Midbrain (tissue), 1 donor: ENCODE measurements at regions not wholly inside any gene's neighbourhood (a gene's known extent, or its start where the extent isn't known, plus 50 kb on each side); places are given as distances from the start of the nearest gene placed in this dataset.
"Not testable (repeated sequence)": the region's sequence is repeated elsewhere in the genome, so short reads cannot be mapped to it uniquely, and the experiment has no call there.

Source experiments
- DNase-seq: peaks from one replicate; lab custom pipeline; 2025; lab: John Stamatoyannopoulos, UW

- not testable (repeated sequence) for DNase-seq
These were observed 628.9 kb downstream of the ETNK1 start for GRCh38 chr12:23253910-23254309.

- DNase-seq: no peak
These were observed 634.6 kb downstream of the ETNK1 start for GRCh38 chr12:23259558-23259957.

GRCh38 chr12:23262670-23263069, 637.7 kb downstream of the ETNK1 start:
- no peak for DNase-seq

- DNase-seq: no peak
These were observed 652.9 kb downstream of the ETNK1 start for GRCh38 chr12:23277831-23278230.

- DNase-seq: no peak
These were observed 656.3 kb downstream of the ETNK1 start for GRCh38 chr12:23281295-23281694.

GRCh38 chr12:23282701-23283100, 657.7 kb downstream of the ETNK1 start:
- DNase-seq: no peak

- DNase-seq: not testable (repeated sequence)
These were observed 661.0 kb downstream of the ETNK1 start for GRCh38 chr12:23285764-23286530.

GRCh38 chr12:23290627-23291330, 658.7 kb downstream of the SOX5 start:
- DNase-seq: no peak

- no peak for DNase-seq
These were observed 646.2 kb downstream of the SOX5 start for GRCh38 chr12:23303220-23303619.

- DNase-seq: no peak
These were observed 645.6 kb downstream of the SOX5 start for GRCh38 chr12:23303821-23304220.

- no peak for DNase-seq
These were observed 615.5 kb downstream of the SOX5 start for GRCh38 chr12:23333938-23334337.

GRCh38 chr12:23335593-23335992, 613.9 kb downstream of the SOX5 start:
- no peak for DNase-seq

GRCh38 chr12:23337213-23337612, 612.3 kb downstream of the SOX5 start:
- DNase-seq: no peak

GRCh38 chr12:23340351-23340750, 609.1 kb downstream of the SOX5 start:
- DNase-seq: no peak

- DNase-seq: no peak
These were observed 607.1 kb downstream of the SOX5 start for GRCh38 chr12:23342407-23342806.

- no peak for DNase-seq
These were observed 599.9 kb downstream of the SOX5 start for GRCh38 chr12:23349564-23349963.

GRCh38 chr12:23350808-23351207, 598.7 kb downstream of the SOX5 start:
- no peak for DNase-seq

- no peak for DNase-seq
These were observed 596.8 kb downstream of the SOX5 start for GRCh38 chr12:23352670-23353069.

GRCh38 chr12:23354800-23355199, 594.7 kb downstream of the SOX5 start:
- DNase-seq: no peak

GRCh38 chr12:23356440-23356839, 593.0 kb downstream of the SOX5 start:
- DNase-seq: no peak

- no peak for DNase-seq
These were observed 592.4 kb downstream of the SOX5 start for GRCh38 chr12:23356927-23357708.

GRCh38 chr12:23359975-23360701, 589.3 kb downstream of the SOX5 start:
- no peak for DNase-seq
